Left cardiac atrium (tissue), 4 donors: ENCODE measurements at regions not wholly inside any gene's neighbourhood (a gene's known extent, or its start where the extent isn't known, plus 50 kb on each side); places are given as distances from the start of the nearest gene placed in this dataset.

ENCODE experiments used
- ATAC-seq, 2 donors: fragments of 200-7000 bp; cut with Tn5 transposase; one replicate each; pipeline ENCODE4 v1.9.1; 2020; ENCODE audit warnings: mild to moderate bottlenecking in 2 of 2, moderate library complexity in 2 of 2
- DNase-seq: peaks from one replicate; pipeline ENCODE4 v3.0.0-alpha.2; 2020
- intact Hi-C, 2 donors: fragments of 100-400 bp; cut with DNase I; formaldehyde crosslinking; loops; one replicate each; pipeline versions ENCODE4 v1.14.1 to v1.15.1; 2022 to 2023
- donor health status: DM: no; HTN: yes; CAD: no.
- donor health status: DM: no; HTN: yes; CAD: no; lungs with severe emphysema.
- donor health status: DM: yes; HTN: yes; CAD: no.
- donor health status: Dilated cardiomyopathy.

DNA sequence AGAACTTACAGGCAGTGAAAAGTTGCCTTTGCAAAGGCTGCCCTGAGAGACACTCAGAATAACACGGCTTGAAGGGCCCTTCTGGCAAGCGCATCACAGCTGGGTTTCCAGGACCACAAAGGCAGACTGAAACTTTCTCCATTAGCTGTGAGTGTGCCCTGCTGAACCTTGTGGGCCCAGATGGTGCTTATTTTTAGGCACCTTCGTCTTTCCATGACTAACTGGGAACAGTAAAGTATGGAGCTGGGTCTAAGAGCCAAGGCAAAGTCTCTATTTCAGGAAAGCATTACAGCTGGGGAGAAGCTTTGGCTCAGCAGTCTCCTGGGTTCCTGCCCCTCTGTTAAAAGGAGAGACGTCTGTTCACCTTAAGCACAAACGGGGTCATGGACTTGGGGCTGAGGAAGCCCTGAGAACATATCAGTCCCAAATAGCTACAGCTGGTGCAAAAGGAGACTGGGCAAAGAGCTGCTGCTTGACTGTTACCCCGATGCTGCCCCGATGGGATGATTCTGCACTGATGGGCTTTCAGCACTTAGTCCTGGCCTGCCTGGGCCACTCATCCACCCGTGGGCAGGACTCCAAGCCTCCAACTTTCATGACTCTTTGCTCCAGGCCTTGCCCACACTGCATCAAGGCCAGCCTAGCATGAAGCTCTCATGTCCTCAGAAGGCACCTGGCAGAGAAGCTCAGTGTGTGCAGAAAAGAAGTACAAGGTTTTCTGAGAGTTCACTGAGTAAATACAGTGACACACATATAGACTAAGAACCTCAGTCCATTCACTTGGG is 248.3 kb downstream of the PHLDA1 start:
- peak; percentile 10 to 62 for ATAC-seq
- no peak for DNase-seq
- intact Hi-C loops = no loop called here

DNA sequence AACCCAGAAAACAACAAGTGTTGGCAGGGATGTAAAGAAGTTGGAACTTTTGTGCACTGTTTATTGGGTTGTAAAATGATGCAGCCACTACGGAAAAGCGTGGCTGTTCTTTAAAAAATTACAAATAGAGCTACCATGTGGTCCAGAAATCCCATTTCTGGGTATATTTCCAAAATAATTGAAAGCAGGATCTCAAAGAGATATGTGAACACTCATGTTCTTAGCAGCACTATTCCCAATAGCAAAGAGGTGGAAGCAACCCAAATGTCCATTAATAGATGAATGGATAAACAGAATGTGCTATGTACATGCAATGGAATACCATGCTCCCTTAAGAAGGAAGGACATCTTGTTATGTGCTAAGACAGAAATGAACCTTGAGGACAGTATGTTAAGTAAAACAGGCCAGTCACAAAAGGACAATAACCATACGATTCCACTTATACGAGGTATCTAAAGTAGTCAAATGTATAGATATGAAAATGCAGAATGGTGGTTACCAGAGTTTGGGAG is 249.5 kb downstream of the PHLDA1 start:
- intact Hi-C loops = no loop called here
- DNase-seq (no peak), ATAC-seq (no peak)

DNA sequence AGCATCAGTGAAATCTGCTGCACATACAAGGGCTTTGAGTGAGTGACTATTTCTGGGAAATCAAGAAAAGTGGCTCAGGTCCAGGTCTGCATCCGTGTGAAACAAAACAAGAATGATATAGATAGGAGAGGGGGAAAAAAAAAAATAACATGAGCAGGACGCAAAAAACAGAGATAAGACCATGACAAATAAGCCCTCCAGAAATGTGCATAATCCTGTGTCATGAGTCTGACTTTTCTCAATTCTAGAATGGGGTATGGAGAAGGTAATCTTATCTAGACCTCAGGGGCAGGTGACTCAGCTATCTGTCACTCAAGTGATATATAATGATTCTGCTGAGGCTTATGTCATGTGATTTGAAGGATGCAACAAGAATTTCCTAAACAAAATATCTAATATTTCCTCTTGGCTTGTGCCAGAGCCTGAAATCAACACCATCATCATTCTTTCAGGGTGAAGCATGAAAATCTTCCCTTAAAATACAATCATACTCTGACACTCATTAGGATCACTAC is 250.0 kb downstream of the PHLDA1 start:
- DNase-seq = no peak
- intact Hi-C loops = no loop called here
- peak in 1 of 2 donors; percentile 82 for ATAC-seq

DNA sequence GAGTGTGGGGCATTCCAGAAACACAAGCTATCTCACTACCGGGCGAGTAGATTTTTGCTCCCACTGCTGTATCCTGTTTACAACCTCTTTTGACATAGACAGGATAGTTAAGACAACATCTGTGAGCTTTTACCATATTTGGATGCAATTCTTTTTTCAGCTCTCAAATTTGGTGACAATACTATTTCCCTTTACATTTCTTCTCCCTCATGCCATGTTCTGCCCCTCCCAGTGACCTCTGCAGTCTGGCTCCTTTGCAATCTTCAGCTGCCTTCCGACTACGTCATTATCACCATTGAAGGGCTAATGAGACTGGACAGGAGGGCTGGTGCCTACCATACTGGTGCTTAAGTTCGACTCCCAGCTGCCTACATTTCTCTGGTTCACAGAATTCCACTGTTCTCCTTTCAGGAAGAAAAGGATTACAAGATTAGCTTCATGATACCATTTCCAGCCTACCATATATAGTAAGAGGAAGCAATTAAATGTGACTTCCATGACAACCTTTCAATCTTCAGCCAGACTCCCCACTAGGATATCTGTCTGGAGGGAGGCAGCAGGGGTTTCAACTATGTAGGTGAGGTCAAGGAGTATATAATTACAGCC is 251.6 kb downstream of the PHLDA1 start:
- intact Hi-C loops = no loop called here
- no peak for ATAC-seq

DNA sequence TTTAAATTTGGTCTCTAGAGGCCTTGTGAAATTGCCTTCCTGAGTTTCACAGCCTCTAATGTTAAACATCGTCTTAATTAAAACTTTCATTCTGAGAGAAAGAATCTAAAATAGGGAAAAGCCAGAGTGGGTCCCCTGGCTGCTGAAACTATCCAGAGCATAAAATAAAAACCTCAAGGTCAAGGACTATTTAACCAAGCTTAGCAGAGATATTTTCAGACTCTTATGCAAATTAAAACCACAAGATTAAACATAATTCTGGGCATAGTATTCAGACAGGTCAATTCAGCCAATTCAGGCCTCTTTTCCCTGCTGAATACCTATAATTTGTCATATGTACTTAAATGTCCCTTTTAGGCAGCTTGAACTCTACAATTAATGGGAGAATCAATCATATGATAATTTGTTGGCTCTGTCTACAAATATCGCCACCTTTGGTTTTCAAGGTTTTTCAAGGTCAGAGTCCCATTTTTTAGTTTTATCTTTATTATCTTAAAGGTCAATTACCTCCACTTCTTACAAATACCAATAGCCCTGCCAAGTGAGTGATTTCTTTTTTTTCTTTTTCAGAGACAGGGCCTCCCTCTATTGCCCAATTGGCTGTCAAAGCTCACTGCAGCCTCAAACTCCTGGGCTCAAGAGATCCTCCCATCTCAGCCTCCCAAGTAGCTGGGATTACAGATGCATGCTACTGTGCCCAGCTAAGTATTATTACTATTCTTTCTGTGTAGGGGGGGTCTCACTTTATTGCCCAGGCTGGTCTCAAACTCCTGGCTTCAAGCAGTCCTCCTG is 257.1 kb downstream of the PHLDA1 start:
- ATAC-seq = no peak
- DNase-seq = no peak
- intact Hi-C loops = no loop called here

More for the DNA sequence above, 251.6 kb downstream of the PHLDA1 start:
- DNase-seq = no peak

DNA sequence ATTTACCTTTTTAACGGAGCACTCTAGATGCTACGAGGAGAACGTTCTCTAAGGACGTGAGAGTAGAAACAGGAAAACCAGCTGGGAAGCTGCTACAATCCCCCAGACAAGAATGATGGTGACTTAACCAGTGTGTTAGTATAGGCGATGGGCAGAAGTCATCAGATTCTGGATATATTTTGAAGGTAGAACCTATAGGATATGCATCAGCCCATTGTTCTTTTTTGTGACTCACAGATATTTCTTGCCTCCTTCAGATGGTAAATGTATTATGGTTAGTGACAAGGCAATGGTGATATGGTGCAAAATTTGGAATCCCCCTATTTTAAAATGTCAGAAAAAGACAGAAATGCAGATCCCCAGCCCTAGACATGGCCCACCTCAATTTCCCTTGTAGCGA is 258.2 kb downstream of the PHLDA1 start:
- ATAC-seq = no peak
- intact Hi-C loops = no loop called here
- DNase-seq = no peak

DNA sequence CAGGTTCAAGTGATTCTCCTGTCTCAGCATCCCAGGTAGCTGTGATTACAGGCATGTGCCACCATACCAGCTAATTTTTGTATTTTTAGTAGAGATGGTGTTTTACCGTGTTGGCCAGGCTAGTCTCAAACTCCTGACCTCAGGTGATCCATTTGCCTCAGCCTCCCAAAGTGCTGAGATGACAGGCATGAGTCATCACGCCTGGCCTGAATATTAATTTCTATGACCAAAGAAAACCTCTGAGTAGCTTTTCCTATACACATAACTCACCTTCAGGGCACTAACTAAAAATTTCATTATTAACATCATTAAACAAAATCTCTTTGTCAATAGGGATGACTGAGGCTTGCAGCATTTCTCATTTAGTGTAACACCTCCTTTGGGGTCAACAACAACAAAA is 259.6 kb upstream of the KRR1 start:
- DNase-seq (no peak), ATAC-seq (no peak)
- intact Hi-C loops = no loop called here

DNA sequence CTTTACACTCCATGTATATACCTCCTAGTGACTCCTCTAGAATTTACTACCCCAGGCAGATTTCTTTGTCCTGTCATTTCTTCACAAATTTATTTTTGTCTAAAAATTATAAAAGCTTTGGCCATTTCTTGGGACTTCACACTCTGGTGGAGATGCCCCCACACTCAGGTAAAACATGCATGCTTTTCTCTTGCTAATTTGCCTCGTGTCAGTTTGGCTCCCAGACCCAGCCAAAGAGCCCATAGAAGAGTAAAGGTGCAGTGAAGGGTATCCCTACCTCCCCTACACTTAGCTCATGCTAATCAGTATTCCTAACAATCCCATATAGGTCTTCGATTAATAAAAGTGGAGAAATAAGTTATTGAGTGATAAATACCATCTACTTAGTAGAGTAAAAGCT is 256.5 kb upstream of the KRR1 start:
- no peak for DNase-seq
- ATAC-seq = no peak
- intact Hi-C loops = no loop called here

DNA sequence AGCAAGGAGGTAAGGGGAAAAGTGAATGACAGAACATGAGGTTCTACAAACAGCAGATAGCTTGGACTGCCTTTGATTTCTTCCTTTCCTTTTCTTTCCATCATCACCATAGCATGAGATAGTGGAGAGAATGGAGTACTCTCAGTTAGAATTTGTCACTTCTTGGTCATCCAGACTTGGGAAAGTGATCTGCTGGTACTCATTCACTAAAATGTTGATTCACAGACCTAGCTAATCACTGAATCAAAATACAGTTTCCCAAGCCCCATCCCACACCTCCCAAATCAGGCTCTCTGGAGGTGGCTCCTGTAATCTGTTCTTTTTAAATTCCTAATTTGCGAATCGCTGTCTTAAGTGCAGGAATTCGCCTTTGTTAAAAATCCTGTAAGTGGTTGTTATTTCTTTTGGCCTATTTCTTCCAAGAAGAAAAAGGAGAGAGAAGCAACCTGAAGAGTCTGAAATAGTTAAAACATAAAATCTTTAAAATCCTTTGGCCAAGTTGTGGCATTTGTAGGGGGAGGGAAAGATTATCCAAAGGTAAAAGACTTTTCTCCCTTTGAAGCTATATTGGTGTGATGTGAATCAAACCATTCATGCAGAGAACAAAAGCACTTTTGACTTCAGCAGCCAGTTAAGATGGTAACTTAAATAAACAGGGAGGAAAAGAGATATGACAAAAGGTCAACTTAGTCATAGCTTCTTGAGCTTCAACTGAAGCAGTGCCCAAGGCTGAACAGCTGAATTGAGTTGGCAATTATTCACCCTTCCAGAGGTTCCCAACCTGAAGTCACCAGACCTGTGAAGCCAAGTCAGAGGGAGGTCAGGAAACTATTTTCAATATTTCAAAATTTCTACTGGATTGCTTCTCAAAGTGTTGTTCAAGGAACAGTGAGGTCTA is 255.1 kb upstream of the KRR1 start:
- DNase-seq (no peak), ATAC-seq (no peak)
- intact Hi-C loops = no loop called here

DNA sequence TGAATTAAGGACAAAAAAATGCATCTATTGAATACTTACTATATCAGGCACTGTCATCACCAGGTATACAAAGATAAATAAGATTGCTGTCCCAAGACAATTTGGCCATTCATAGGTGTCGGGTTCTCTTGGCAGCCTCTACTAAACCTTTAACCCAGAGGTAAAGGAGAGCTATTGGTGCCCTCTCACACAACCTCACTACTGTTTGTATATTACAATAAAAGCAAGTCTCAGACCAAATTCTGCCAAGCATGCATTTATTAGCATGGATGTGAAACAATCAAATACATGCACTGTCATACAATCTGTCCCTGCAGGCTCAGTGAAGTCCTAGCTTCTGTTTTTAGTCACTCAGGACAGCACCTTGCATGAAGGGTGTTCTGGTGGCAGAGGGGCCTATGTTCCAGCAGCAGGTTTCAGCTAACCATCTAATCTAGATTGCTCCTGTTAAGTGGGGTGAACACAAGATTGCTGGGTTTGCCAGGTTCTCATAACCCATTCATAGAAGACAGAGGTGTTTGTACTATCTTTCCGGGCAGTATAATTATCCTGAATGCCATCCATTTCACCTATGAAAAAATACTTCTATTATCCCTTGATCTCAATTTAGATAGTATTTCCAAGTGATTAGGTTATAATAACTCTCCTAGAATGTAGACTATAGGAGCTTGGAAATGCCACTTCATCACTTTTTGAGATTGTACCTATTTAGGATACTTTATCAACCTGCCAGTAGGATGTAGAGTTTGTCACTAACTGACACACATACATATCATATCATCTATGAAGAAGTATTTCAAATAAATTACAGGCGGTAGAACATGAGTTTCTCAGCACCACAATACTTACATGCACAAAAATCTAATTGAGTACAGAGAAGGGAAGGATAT is 254.0 kb upstream of the KRR1 start:
- intact Hi-C loops = no loop called here

DNA sequence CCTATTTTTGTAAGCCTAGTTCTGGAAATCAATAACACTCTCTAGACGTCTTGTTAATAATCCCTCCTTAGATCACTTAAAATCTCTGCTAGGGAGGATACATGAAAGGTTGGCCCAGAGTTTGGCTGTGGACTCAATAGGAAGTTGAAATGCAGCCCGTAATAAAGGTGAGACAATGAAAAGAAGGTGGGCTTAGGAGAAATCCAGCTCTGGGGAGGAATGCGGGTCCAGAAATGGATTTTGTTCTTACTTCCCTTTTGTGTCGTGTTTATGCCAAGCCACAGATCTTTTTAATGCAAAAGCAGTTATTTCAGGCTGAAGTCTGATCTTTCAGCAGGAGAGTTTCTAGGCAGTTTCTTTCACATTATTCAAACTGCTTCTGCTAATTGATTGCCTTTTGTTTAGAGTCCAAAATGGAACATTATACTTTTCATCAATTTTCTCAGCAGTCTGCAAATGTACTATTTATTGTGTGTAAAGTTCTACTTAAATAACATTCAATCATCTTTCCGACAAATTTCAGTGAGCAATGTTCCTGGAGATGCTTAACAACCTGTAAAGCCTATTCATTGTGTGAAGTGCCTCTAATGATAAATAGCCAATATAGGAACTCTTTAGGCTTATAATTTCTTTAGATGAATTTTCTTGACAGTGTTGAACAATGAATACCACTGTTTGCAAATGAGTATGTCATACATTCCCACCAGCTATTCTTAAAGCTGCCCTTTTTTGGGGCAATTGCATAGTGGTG is 252.9 kb upstream of the KRR1 start:
- DNase-seq (no peak), ATAC-seq (no peak)
- intact Hi-C loops = no loop called here

More for the DNA sequence above, 254.0 kb upstream of the KRR1 start:
- no peak for ATAC-seq
- DNase-seq = no peak

DNA sequence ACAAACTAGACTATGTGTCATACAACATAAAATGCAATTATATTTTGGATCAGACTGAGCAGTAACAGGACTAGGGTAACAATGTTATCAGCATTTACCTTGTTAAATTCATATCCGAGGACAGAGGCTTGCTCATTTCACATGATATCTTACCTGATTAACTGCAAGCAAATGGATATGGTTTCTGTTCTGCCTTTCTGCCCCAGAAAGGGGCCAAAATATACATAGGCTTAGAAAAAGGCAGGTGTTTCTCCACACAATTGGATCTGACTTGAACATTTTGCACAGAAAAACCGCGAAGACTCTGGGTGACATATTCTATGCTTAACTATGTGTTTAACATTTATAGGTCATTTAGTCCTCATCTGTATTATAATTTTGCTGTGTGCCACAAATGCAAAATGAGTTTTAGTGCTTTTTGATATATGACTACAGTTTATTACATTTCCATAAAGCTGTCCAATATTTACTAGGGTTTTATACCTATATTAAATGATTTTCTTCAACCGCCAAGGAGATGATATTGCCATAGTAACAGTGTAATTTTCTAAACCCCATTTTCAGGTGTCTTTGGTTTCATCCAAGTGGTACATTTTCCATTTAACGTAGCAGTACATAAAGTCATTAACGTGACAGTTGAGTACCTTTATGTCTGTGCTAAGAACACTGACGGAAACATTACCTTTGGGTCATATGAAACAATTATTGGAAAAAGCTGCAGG is 249.3 kb upstream of the KRR1 start:
- ATAC-seq (no peak), DNase-seq (no peak)
- intact Hi-C loops = no loop called here

DNA sequence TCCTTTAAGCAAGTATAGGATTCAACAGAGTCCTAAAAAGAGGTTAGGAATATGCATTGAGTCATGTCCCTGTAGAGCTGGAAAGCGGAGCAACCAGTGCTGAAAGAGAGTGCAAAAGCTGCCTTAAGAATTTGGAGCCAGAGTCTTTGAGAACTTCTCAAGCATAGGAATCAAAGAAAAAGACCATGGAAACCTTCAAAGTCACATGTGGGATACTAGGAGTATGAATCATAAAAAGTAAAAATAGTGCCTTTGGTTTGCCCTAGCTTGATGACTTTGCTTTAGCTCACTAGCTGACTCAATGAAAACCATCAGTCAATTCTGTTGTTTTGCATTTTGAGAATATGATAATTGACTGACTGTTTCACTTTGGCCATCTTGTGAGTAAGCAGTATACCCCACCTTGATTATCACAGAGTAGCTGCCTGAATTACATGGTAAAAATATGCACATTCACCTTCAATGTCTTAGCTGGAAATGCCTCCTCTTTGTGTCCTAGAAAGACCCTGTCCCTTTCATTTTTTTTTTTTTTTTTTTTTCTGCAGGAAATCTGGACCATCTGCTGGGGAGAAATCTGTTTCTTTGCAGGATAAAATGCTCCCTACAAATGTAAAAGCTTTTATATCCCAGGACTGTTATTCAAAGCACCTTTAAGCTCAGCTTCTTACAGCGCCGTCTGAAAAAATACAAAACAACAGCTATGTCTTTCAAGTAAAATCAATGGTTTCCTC is 248.6 kb upstream of the KRR1 start:
- DNase-seq (no peak), ATAC-seq (peak in 1 of 2 donors; percentile 15)
- intact Hi-C loops = no loop called here

DNA sequence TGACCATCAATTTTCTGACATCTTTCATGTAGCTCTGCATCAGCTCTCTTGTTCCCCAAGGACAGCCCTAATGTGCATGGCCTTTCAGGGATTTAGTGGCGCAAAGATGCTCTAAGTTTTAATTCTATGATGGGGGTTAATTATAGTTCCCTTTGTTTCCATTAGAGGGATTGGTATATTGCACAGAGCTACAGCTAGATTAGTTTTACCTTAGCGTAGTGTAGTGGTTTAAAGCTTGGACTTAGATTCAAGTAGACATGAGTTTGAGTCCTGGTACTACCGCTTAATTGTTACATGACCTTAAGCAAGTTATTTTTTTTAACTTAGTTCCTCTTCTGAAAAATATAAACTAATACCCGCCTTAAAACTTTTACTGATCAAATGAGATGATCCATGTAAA is 247.8 kb upstream of the KRR1 start:
- ATAC-seq = no peak
- intact Hi-C loops = no loop called here
- no peak for DNase-seq

DNA sequence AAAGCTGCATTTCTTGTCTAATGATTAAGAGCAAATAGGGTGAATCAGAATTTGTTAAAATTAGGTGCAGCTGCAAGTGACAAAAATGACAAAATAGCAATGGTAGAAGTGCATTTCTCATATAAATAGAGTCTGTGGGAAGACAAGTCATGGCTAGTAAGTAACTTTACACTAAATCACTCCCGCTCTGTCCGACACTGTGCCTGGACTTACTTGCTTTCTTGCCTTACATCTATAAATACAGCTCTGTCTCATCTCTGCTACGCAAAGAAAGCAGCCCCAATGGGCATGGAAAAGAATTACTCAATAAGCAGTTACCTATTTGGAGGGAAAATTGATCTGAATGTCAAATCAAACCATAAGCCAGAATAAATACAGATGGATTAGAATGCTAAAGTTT is 245.4 kb upstream of the KRR1 start:
- intact Hi-C loops = no loop called here
- ATAC-seq = no peak
- DNase-seq = no peak

DNA sequence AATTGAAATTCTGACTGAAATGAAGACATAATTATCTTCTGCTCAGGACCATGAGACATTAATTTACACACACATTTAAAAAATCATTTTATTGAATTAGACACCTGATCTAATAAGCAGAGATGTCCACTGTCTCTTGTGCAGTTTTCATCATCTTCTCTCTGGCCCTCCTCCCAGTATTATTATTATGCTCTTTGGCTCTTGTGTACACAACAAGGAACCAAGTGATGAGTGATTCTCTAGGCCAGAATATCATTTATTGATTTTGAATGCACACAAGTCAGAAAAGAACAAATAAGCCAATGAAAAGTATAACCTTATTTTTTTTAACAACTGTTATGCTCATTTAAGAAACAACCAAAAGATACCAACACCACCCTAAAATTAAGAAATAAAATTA is 244.7 kb upstream of the KRR1 start:
- intact Hi-C loops = no loop called here
- ATAC-seq (no peak), DNase-seq (no peak)
